ENCODE measurements at regions not wholly inside any gene's neighbourhood (a gene's known extent, or its start where the extent isn't known, plus 50 kb on each side); places are given as distances from the start of the nearest gene placed in this dataset.

DNA sequence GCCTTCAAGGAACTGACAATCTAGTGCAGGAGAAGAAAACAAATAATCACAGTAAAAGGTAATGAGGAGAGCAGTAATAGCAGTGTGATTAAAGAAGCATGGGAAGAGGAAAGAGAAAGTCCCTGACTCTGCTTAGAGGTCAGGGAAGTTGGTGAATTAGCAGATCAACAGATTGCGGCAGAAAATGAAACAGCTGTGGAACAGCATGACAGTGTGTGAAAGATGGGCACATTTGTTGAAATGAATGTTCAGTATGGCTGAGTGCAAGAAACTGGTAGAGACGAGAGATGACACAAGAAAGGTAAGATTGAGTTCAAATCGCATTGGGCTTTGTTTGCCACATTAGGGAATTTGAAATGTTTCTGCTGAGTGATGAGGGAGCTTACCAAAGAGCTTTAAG is 63.7 kb upstream of the RASSF8 start:
- Histone ChIP-seq H3K27me3 (ENCODE audit: control insufficient read depth in 4 of 4, insufficient read depth in 4 of 4, low read length in 3 of 4) (peaks cover 0 to 4% (median 0%) of the 10 kb centered on the region in 4 donors), H3K36me3 (ENCODE audit: control insufficient read depth in 4 of 4, insufficient read depth in 3 of 4, low read depth in 1 of 4, low read length in 3 of 4) (no peaks in the 10 kb centered on the region), H3K9ac (ENCODE audit: low read depth in 1 of 2, low read length in 2 of 2) (no peak overlapping the region), H3K4me1 (ENCODE audit: control insufficient read depth in 4 of 4, insufficient read depth in 4 of 4, low read length in 3 of 4) (no peaks in the 10 kb centered on the region), H3K4me3 (ENCODE audit: low read depth in 1 of 3, low read length in 3 of 3) (no peak overlapping the region), H3K9me3 (ENCODE audit: control insufficient read depth in 4 of 4, low read length in 3 of 4) (peaks cover 0 to 5% (median 1%) of the 10 kb centered on the region in 4 donors), H3K27ac (ENCODE audit: low read depth in 1 of 2, low read length in 2 of 2) (no peak overlapping the region)
- no peak for DNase-seq (ENCODE audit: low spot score)
- TF ChIP-seq, protein P1, sequence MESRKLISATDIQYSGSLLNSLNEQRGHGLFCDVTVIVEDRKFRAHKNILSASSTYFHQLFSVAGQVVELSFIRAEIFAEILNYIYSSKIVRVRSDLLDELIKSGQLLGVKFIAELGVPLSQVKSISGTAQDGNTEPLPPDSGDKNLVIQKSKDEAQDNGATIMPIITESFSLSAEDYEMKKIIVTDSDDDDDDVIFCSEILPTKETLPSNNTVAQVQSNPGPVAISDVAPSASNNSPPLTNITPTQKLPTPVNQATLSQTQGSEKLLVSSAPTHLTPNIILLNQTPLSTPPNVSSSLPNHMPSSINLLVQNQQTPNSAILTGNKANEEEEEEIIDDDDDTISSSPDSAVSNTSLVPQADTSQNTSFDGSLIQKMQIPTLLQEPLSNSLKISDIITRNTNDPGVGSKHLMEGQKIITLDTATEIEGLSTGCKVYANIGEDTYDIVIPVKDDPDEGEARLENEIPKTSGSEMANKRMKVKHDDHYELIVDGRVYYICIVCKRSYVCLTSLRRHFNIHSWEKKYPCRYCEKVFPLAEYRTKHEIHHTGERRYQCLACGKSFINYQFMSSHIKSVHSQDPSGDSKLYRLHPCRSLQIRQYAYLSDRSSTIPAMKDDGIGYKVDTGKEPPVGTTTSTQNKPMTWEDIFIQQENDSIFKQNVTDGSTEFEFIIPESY (IDR thresholded peaks at IDR 0.05) = no peak
- TF ChIP-seq HNF4G (IDR thresholded peaks at IDR 0.05) (no peak), FOXA1 (IDR thresholded peaks at IDR 0.05) (no peak), HNF4A (conservative IDR thresholded peaks at IDR 0.05) (no peak), SP1 (IDR thresholded peaks at IDR 0.05) (no peak), TAF1 (conservative IDR thresholded peaks at IDR 0.05) (no peak), EGR1 (IDR thresholded peaks at IDR 0.05; ENCODE audit: low read depth in 2 of 2) (no peak), RXRA (IDR thresholded peaks at IDR 0.05) (no peak), GABPA (IDR thresholded peaks at IDR 0.05 in 1 of 2, conservative IDR thresholded peaks at IDR 0.05 in 1 of 2) (no peak)
- TF ChIP-seq, protein P2, sequence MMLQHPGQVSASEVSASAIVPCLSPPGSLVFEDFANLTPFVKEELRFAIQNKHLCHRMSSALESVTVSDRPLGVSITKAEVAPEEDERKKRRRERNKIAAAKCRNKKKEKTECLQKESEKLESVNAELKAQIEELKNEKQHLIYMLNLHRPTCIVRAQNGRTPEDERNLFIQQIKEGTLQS (IDR thresholded peaks at IDR 0.05) = no peak
- TF ChIP-seq, protein P3, sequence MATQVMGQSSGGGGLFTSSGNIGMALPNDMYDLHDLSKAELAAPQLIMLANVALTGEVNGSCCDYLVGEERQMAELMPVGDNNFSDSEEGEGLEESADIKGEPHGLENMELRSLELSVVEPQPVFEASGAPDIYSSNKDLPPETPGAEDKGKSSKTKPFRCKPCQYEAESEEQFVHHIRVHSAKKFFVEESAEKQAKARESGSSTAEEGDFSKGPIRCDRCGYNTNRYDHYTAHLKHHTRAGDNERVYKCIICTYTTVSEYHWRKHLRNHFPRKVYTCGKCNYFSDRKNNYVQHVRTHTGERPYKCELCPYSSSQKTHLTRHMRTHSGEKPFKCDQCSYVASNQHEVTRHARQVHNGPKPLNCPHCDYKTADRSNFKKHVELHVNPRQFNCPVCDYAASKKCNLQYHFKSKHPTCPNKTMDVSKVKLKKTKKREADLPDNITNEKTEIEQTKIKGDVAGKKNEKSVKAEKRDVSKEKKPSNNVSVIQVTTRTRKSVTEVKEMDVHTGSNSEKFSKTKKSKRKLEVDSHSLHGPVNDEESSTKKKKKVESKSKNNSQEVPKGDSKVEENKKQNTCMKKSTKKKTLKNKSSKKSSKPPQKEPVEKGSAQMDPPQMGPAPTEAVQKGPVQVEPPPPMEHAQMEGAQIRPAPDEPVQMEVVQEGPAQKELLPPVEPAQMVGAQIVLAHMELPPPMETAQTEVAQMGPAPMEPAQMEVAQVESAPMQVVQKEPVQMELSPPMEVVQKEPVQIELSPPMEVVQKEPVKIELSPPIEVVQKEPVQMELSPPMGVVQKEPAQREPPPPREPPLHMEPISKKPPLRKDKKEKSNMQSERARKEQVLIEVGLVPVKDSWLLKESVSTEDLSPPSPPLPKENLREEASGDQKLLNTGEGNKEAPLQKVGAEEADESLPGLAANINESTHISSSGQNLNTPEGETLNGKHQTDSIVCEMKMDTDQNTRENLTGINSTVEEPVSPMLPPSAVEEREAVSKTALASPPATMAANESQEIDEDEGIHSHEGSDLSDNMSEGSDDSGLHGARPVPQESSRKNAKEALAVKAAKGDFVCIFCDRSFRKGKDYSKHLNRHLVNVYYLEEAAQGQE (IDR thresholded peaks at IDR 0.05) = no peak
- WGBS = 85% methylated on average over 3 of the region's 3 CpGs

DNA sequence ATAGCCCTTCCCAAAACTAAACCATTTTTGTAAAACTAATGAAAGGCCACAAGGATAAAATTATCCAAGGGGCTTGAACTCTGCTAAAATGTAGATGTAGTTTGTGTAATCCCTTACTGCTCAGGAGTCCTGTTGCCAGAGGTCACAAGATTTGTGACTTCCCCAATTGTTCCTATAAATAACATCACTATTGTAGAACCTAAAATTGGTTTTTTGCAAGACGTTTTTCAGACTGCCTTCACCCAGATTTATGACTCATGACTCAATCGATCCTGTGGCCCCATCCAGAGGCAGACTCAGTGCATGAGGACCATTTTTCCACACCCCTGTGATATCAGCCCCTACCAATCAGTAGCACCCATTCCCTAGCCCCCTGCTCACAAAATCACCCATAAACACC is 61.5 kb upstream of the RASSF8 start:
- H3K9me3 ChIP-seq (ENCODE audit: control insufficient read depth in 4 of 4, low read length in 3 of 4) = peaks cover 0 to 5% (median 1%) of the 10 kb centered on the region in 4 donors
- 64% methylated on average over 2 of the region's 2 CpGs for WGBS
- no peak overlapping the region for H3K9ac ChIP-seq (ENCODE audit: low read depth in 1 of 2, low read length in 2 of 2)
- DNase-seq (ENCODE audit: low spot score) = no peak
- no peak overlapping the region for H3K27ac ChIP-seq (ENCODE audit: low read depth in 1 of 2, low read length in 2 of 2)
- no peaks in the 10 kb centered on the region for H3K4me1 ChIP-seq (ENCODE audit: control insufficient read depth in 4 of 4, insufficient read depth in 4 of 4, low read length in 3 of 4)
- no peak overlapping the region for H3K4me3 ChIP-seq (ENCODE audit: low read depth in 1 of 3, low read length in 3 of 3)
- peaks cover 0 to 4% (median 0%) of the 10 kb centered on the region in 4 donors for H3K27me3 ChIP-seq (ENCODE audit: control insufficient read depth in 4 of 4, insufficient read depth in 4 of 4, low read length in 3 of 4)
- H3K36me3 ChIP-seq (ENCODE audit: control insufficient read depth in 4 of 4, insufficient read depth in 3 of 4, low read depth in 1 of 4, low read length in 3 of 4) = no peaks in the 10 kb centered on the region
- no peak for TF ChIP-seq GABPA (IDR thresholded peaks at IDR 0.05 in 1 of 2, conservative IDR thresholded peaks at IDR 0.05 in 1 of 2)
- TF ChIP-seq FOXA1 (IDR thresholded peaks at IDR 0.05) = no peak
- TF ChIP-seq FOXA2 (IDR thresholded peaks at IDR 0.05) = no peak
- TF ChIP-seq, protein P4, sequence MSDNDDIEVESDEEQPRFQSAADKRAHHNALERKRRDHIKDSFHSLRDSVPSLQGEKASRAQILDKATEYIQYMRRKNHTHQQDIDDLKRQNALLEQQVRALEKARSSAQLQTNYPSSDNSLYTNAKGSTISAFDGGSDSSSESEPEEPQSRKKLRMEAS (IDR thresholded peaks at IDR 0.05) = no peak
- TF ChIP-seq, protein P2 (IDR thresholded peaks at IDR 0.05) = no peak
- TF ChIP-seq NR2F2 (IDR thresholded peaks at IDR 0.05) = no peak
- TF ChIP-seq TAF1 (conservative IDR thresholded peaks at IDR 0.05) = no peak
- TF ChIP-seq, protein P5, sequence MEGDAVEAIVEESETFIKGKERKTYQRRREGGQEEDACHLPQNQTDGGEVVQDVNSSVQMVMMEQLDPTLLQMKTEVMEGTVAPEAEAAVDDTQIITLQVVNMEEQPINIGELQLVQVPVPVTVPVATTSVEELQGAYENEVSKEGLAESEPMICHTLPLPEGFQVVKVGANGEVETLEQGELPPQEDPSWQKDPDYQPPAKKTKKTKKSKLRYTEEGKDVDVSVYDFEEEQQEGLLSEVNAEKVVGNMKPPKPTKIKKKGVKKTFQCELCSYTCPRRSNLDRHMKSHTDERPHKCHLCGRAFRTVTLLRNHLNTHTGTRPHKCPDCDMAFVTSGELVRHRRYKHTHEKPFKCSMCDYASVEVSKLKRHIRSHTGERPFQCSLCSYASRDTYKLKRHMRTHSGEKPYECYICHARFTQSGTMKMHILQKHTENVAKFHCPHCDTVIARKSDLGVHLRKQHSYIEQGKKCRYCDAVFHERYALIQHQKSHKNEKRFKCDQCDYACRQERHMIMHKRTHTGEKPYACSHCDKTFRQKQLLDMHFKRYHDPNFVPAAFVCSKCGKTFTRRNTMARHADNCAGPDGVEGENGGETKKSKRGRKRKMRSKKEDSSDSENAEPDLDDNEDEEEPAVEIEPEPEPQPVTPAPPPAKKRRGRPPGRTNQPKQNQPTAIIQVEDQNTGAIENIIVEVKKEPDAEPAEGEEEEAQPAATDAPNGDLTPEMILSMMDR (IDR thresholded peaks at IDR 0.05; ENCODE audit: low read depth, low read length, missing input control) = no peak
- TF ChIP-seq, protein P1 (IDR thresholded peaks at IDR 0.05) = no peak
- TF ChIP-seq, protein P3 (IDR thresholded peaks at IDR 0.05) = no peak
- no peak for TF ChIP-seq HNF4G (IDR thresholded peaks at IDR 0.05)
- no peak for TF ChIP-seq EGR1 (IDR thresholded peaks at IDR 0.05; ENCODE audit: low read depth in 2 of 2)
- no peak for TF ChIP-seq JUND (IDR thresholded peaks at IDR 0.05)
- no peak for TF ChIP-seq RXRA (IDR thresholded peaks at IDR 0.05)
- TF ChIP-seq HNF4A (conservative IDR thresholded peaks at IDR 0.05) = no peak
- TF ChIP-seq SP1 (IDR thresholded peaks at IDR 0.05) = no peak
- no peak for TF ChIP-seq YY1 (IDR thresholded peaks at IDR 0.05)

All from liver (tissue), 8 donors.